Muscle of back (tissue), 3 donors: ENCODE measurements at regions not wholly inside any gene's neighbourhood (a gene's known extent, or its start where the extent isn't known, plus 50 kb on each side); places are given as distances from the start of the nearest gene placed in this dataset.
A peak's percentile ranks its signal among the peaks of the same experiment; 100 is the strongest.

Source experiments
- DNase-seq, 3 donors: peaks; one replicate each; pipeline versions ENCODE4 v3.0.0 to v3.0.0-alpha.2; 2013

GRCh38 chr7:124692425-124692824, 73.2 kb downstream of the GPR37 start:
- no peak for DNase-seq

- DNase-seq, result no peak
Measured at GRCh38 chr7:124690840-124691239, 74.8 kb downstream of the GPR37 start.

GRCh38 chr7:124689931-124690330, 75.7 kb downstream of the GPR37 start:
- DNase-seq, result no peak

- no peak for DNase-seq
Measured at GRCh38 chr7:124689523-124689922, 76.1 kb downstream of the GPR37 start.

GRCh38 chr7:124688991-124689390, 76.6 kb downstream of the GPR37 start:
- DNase-seq, result no peak

GRCh38 chr7:124686543-124687171, 78.9 kb downstream of the GPR37 start:
- DNase-seq, result peak in 1 of 3 donors; percentile 22

- no peak for DNase-seq
Measured at GRCh38 chr7:124681946-124682345, 83.6 kb downstream of the GPR37 start.

- DNase-seq, result no peak
Measured at GRCh38 chr7:124680304-124680703, 85.3 kb downstream of the GPR37 start.

- DNase-seq, result no peak
Measured at GRCh38 chr7:124679586-124680225, 85.9 kb downstream of the GPR37 start.

GRCh38 chr7:124679146-124679545, 86.4 kb downstream of the GPR37 start:
- no peak for DNase-seq

- DNase-seq, result no peak
Measured at GRCh38 chr7:124674451-124674850, 91.1 kb downstream of the GPR37 start.

GRCh38 chr7:124672011-124672410, 93.6 kb downstream of the GPR37 start:
- DNase-seq, result no peak

- no peak for DNase-seq
Measured at GRCh38 chr7:124667312-124668153, 98.1 kb downstream of the GPR37 start.

- DNase-seq, result no peak
Measured at GRCh38 chr7:124662937-124663336, 102.7 kb downstream of the GPR37 start.

GRCh38 chr7:124662372-124662771, 103.2 kb downstream of the GPR37 start:
- DNase-seq, result no peak

GRCh38 chr7:124655990-124656389, 109.6 kb downstream of the GPR37 start:
- DNase-seq, result no peak

GRCh38 chr7:124652237-124652636, 113.4 kb downstream of the GPR37 start:
- no peak for DNase-seq

- DNase-seq, result no peak
Measured at GRCh38 chr7:124651136-124651535, 114.5 kb downstream of the GPR37 start.

GRCh38 chr7:124649397-124650014, 116.1 kb downstream of the GPR37 start:
- DNase-seq, result no peak

GRCh38 chr7:124647630-124648306, 117.8 kb downstream of the GPR37 start:
- DNase-seq, result no peak

GRCh38 chr7:124645704-124646103, 119.9 kb downstream of the GPR37 start:
- DNase-seq, result no peak

- DNase-seq, result no peak
Measured at GRCh38 chr7:124643311-124643811, 122.2 kb downstream of the GPR37 start.
